ENCODE measurements at regions not wholly inside any gene's neighbourhood (a gene's known extent, or its start where the extent isn't known, plus 50 kb on each side); places are given as distances from the start of the nearest gene placed in this dataset.

- Histone ChIP-seq H3K27ac (ENCODE audit: insufficient read depth, low read length) (no peak overlapping the region), H3K36me3 (ENCODE audit: control insufficient read depth, insufficient read depth, low read length) (peaks cover 4% of the 10 kb centered on the region), H3K23ac (ENCODE audit: low read depth, low read length) (no peak overlapping the region), H4K91ac (ENCODE audit: insufficient read depth, low read depth, low read length) (no peak overlapping the region), H2BK120ac (ENCODE audit: low read depth, low read length) (no peak overlapping the region), H2BK15ac (ENCODE audit: low read depth, low read length) (no peak overlapping the region), H2AK5ac (ENCODE audit: low read depth, low read length) (no peak overlapping the region), H2BK5ac (ENCODE audit: low read depth, low read length, poor library complexity, severe bottlenecking) (no peak overlapping the region), H4K5ac (ENCODE audit: low read depth, low read length) (no peak overlapping the region), H3K14ac (replicated peaks; ENCODE audit: low read depth, low read length) (no peak overlapping the region), H3K79me1 (ENCODE audit: low read depth in 1 of 2, low read length in 2 of 2) (peaks cover 26 to 45% of the 10 kb centered on the region in 2 experiments), H4K20me1 (ENCODE audit: insufficient read depth, low read length) (peaks cover 8% of the 10 kb centered on the region; the same call in 1 of the 2 replicates), H4K8ac (ENCODE audit: low read depth in 2 of 2, low read length in 2 of 2) (no peak overlapping the region), H2AK9ac (replicated peaks; ENCODE audit: low read depth, low read length, poor library complexity) (no peak overlapping the region), H3K4ac (ENCODE audit: low read depth, low read length) (no peak overlapping the region), H2BK20ac (ENCODE audit: low read depth, low read length) (no peak overlapping the region), H3K9me3 (ENCODE audit: control insufficient read depth, insufficient read depth, low read length) (no peaks in the 10 kb centered on the region), H3K18ac (ENCODE audit: low read depth, low read length) (no peak overlapping the region), H2AFZ (replicated peaks; ENCODE audit: low read length, poor library complexity) (no peak overlapping the region), H3K4me2 (ENCODE audit: low read depth, low read length) (no peak overlapping the region), H3K9me1 (ENCODE audit: insufficient read depth, low read length) (peaks cover 22% of the 10 kb centered on the region), H3K4me3 (ENCODE audit: insufficient read depth, low read depth, low read length) (no peak overlapping the region), H3K56ac (ENCODE audit: extremely low read depth, insufficient read depth, low read length) (no peak overlapping the region), H3K9ac (ENCODE audit: low read depth, low read length) (no peak overlapping the region), H3K27me3 (ENCODE audit: control insufficient read depth, insufficient read depth, low read length) (no peaks in the 10 kb centered on the region), H3K4me1 (ENCODE audit: control insufficient read depth, insufficient read depth, low read length) (peaks cover 23% of the 10 kb centered on the region)
- ChIA-PET CTCF (interaction anchor here (0.7 kb wide), 1 partner anchor 17 kb away, joined by 3 read pairs; no protein-coding TSS in a partner anchor), POLR2A (ENCODE audit: unreplicated experiment) (no interaction called here)
- WGBS, 2 experiments (ENCODE audit: extremely low coverage in 2 of 2, insufficient read length in 1 of 2): no CpG with 5 or more reads among the region's 2 CpGs
- dilution Hi-C loops (cut with HindIII; ENCODE audit: low sequenced_read_pairs, unreplicated experiment) (no loop called here), in situ Hi-C loops (cut with MboI; ENCODE audit: low sequenced_read_pairs) (no loop called here), intact Hi-C loops (cut with micrococcal nuclease) (loop anchor here (5.0 kb wide), 2 partner anchors 164 to 226 kb away; partner anchors contain the start of gene SIPA1L1)
- no peak for ATAC-seq (ENCODE audit: low read depth)
- BruUV-seq (replicated peaks): no TSS peak
- TF ChIP-seq CHD1 (IDR thresholded peaks at IDR 0.05; ENCODE audit: low read depth, low read length) (no peak), SMC3 (IDR thresholded peaks at IDR 0.05; ENCODE audit: low read depth, low read length) (no peak), MAZ (IDR thresholded peaks at IDR 0.05; ENCODE audit: borderline replicate concordance, low read depth, low read length) (no peak), MAFK (IDR thresholded peaks at IDR 0.05; ENCODE audit: low read depth, low read length) (no peak)
- no peak for DNase-seq
Observed at GRCh38 chr14:71485833-71486232, 446.4 kb upstream of the RGS6 start.
